SK-N-SH treated with all-trans-retinoic acid at 6 μM for 48 hours (cell line): ENCODE measurements at regions not wholly inside any gene's neighbourhood (a gene's known extent, or its start where the extent isn't known, plus 50 kb on each side); places are given as distances from the start of the nearest gene placed in this dataset.

ENCODE experiments used
- ARNTL ChIP-seq: fragments of 450-650 bp; formaldehyde crosslinking; IDR thresholded peaks from 2 replicates; pipeline ENCODE4 v1.5.0; 2020; ENCODE audit warnings: low read depth, mild to moderate bottlenecking, moderate library complexity, borderline replicate concordance
- CREB5 ChIP-seq: fragments of 250-450 bp; sonication (Bioruptor Pico); IDR thresholded peaks from 2 replicates; pipeline ENCODE4 v1.5.1; 2020; ENCODE audit warnings: low read depth, mild to moderate bottlenecking, moderate library complexity
- GLIS3 ChIP-seq: fragments of 250-450 bp; sonication (Bioruptor Pico); IDR thresholded peaks from 2 replicates; pipeline ENCODE4 v1.5.0; 2020; ENCODE audit warnings: mild to moderate bottlenecking, moderate library complexity
- POU6F1 ChIP-seq: fragments of 250-450 bp; sonication (Bioruptor Pico); IDR thresholded peaks from 2 replicates; pipeline ENCODE4 v1.8.0; 2021; ENCODE audit warnings: low read depth, mild to moderate bottlenecking, moderate library complexity, borderline replicate concordance
- ZFP3 ChIP-seq: fragments of 250-450 bp; sonication (Bioruptor Pico); IDR thresholded peaks from 2 replicates; pipeline ENCODE4 v1.5.0; 2020; ENCODE audit warnings: mild to moderate bottlenecking, moderate library complexity
- ZFP30 ChIP-seq: fragments of 450-650 bp; formaldehyde crosslinking; IDR thresholded peaks from 2 replicates; pipeline ENCODE4 v1.5.0; 2022; ENCODE audit warnings: mild to moderate bottlenecking, moderate library complexity
- ZNF8 ChIP-seq: fragments of 450-650 bp; formaldehyde crosslinking; IDR thresholded peaks from 2 replicates; pipeline ENCODE4 v1.5.0; 2020; ENCODE audit warnings: mild to moderate bottlenecking, moderate library complexity

GRCh38 chr6:80658926-80659325 is 552.5 kb downstream of the BCKDHB start:
- TF ChIP-seq CREB5 (CRISPR knock-in tag), result no peak
- TF ChIP-seq ZFP3, result no peak
- no peak for TF ChIP-seq ZNF8 (CRISPR knock-in tag)
- TF ChIP-seq GLIS3 (CRISPR knock-in tag), result no peak
- no peak for TF ChIP-seq ARNTL
- TF ChIP-seq POU6F1, result no peak
- TF ChIP-seq ZFP30, result no peak
